Naive thymus-derived CD4-positive, alpha-beta T cell (primary cell): ENCODE measurements at regions not wholly inside any gene's neighbourhood (a gene's known extent, or its start where the extent isn't known, plus 50 kb on each side); places are given as distances from the start of the nearest gene placed in this dataset.
"Not testable (repeated sequence)": the region's sequence is repeated elsewhere in the genome, so short reads cannot be mapped to it uniquely, and the experiment has no call there.

Experiments used
- ATAC-seq: fragments of 150-1000 bp; cut with Tn5 transposase; 2 replicates; pipeline ENCODE4 v1.10.0; 2021; ENCODE audit warnings: mild to moderate bottlenecking, moderate library complexity
- CTCF ChIA-PET: fragments of 350-600 bp; sonication (Branson Sonifier 250); formaldehyde crosslinking; loops from one replicate; lab custom pipeline; 2021; ENCODE audit warnings: antibody characterized with exemption; lab: Charles Lee
- POLR2A ChIA-PET: fragments of 350-600 bp; sonication (Branson Sonifier 250); formaldehyde crosslinking; loops from one replicate; lab custom pipeline; 2021; ENCODE audit warnings: antibody characterized with exemption, inconsistent platforms; lab: Charles Lee
- DNase-seq, 9 donors: peaks; one replicate each; pipeline versions ENCODE4 v3.0.0 to v3.0.0-alpha.2; 2020 to 2022; ENCODE audit warnings: mixed read lengths in 1 of 9
- H3K27ac ChIP-seq: one replicate; pipeline ENCODE4 v1.7.0; 2013; ENCODE audit warnings: mild to moderate bottlenecking, low read depth, low read length, moderate library complexity
- H3K27me3 ChIP-seq, 2 donors: one replicate each; pipeline ENCODE4 v1.7.0; 2013; ENCODE audit warnings: low read length in 2 of 2, mild to moderate bottlenecking in 2 of 2, moderate library complexity in 2 of 2; ENCODE audit not compliant: control insufficient read depth in 2 of 2, insufficient read depth in 2 of 2
- H3K36me3 ChIP-seq, 3 experiments: 1 replicate in 2 of 3; 2 replicates in 1 of 3; pipeline ENCODE4 v1.7.0; 2013; ENCODE audit warnings: low read length in 3 of 3, mild to moderate bottlenecking in 3 of 3, moderate library complexity in 1 of 3; ENCODE audit not compliant: insufficient read depth in 3 of 3, control insufficient read depth in 2 of 3
- H3K4me1 ChIP-seq, 2 donors: one replicate each; pipeline ENCODE4 v1.7.0; 2013; ENCODE audit warnings: low read length in 2 of 2, mild to moderate bottlenecking in 2 of 2, moderate library complexity in 1 of 2; ENCODE audit not compliant: control insufficient read depth in 2 of 2, insufficient read depth in 2 of 2
- H3K4me3 ChIP-seq: 2 replicates; pipeline ENCODE4 v1.7.0; 2013; ENCODE audit warnings: mild to moderate bottlenecking, low read length
- H3K9me3 ChIP-seq, 3 experiments: 1 replicate in 2 of 3; 2 replicates in 1 of 3; pipeline ENCODE4 v1.7.0; 2013; ENCODE audit warnings: low read length in 3 of 3; ENCODE audit not compliant: control insufficient read depth in 2 of 3
- H3K27ac Mint-ChIP-seq, 9 donors: one replicate each; pipeline ENCODE4 v1.8.0; 2020 to 2022; ENCODE audit warnings: mixed read lengths in 9 of 9, mild to moderate bottlenecking in 8 of 9, moderate library complexity in 5 of 9, inconsistent platforms in 2 of 9
- H3K27me3 Mint-ChIP-seq, 5 donors: one replicate each; pipeline ENCODE4 v1.8.0; 2021 to 2022; ENCODE audit warnings: mixed read lengths in 5 of 5, mild to moderate bottlenecking in 1 of 5
- H3K36me3 Mint-ChIP-seq, 5 donors: one replicate each; pipeline ENCODE4 v1.8.0; 2020 to 2022; ENCODE audit warnings: mixed read lengths in 5 of 5, mild to moderate bottlenecking in 3 of 5, inconsistent platforms in 1 of 5
- H3K4me1 Mint-ChIP-seq, 7 donors: one replicate each; pipeline ENCODE4 v1.8.0; 2020 to 2022; ENCODE audit warnings: mixed read lengths in 7 of 7, mild to moderate bottlenecking in 3 of 7, inconsistent platforms in 1 of 7
- H3K4me3 Mint-ChIP-seq, 10 donors: one replicate each; pipeline ENCODE4 v1.8.0; 2020 to 2022; ENCODE audit warnings: mild to moderate bottlenecking in 10 of 10, mixed read lengths in 10 of 10, moderate library complexity in 6 of 10, inconsistent platforms in 2 of 10
- H3K9me3 Mint-ChIP-seq, 11 donors: one replicate each; pipeline ENCODE4 v1.8.0; 2020 to 2022; ENCODE audit warnings: mixed read lengths in 11 of 11, mild to moderate bottlenecking in 4 of 11, inconsistent platforms in 1 of 11, moderate library complexity in 1 of 11
- intact Hi-C, 2 donors: fragments of 100-400 bp; cut with micrococcal nuclease; formaldehyde crosslinking; loops; one replicate each; pipeline ENCODE4 v1.15.1; 2023

GRCh38 chr6:27668442-27669294, 195.8 kb upstream of the ZNF184 start:
- intact Hi-C loops = loop anchor here (2.0 to 5.0 kb wide), 5 partner anchors 18 to 431 kb away; no protein-coding TSS in a partner anchor
- H3K36me3 Mint-ChIP-seq = peaks cover 0 to 36% (median 0%) of the 10 kb centered on the region in 5 donors
- peaks cover 4 to 71% (median 37%) of the 10 kb centered on the region in 11 donors for H3K9me3 Mint-ChIP-seq
- DNase-seq (peak in 3 of 9 donors; percentile 29 to 67 (median 38)), ATAC-seq (no peak)
- ChIA-PET CTCF (no interaction called here), POLR2A (interaction anchor here (1.0 kb wide), 1 partner anchor 372 kb away, joined by 3 read pairs; no protein-coding TSS in a partner anchor)
- peaks cover 73 to 88% (median 85%) of the 10 kb centered on the region in 5 donors for H3K27me3 Mint-ChIP-seq
- Histone ChIP-seq H3K27me3 (peaks cover 39 to 62% of the 10 kb centered on the region in 2 donors), H3K4me1 (peaks cover 0 to 8% of the 10 kb centered on the region in 2 donors), H3K27ac (no peak overlapping the region), H3K9me3 (peaks cover 0 to 18% (median 0%) of the 10 kb centered on the region in 3 experiments), H3K36me3 (no peaks in the 10 kb centered on the region), H3K4me3 (no peak overlapping the region)
- peak overlapping the region in 8 of 9 donors; percentile 56 to 90 (median 81) for H3K27ac Mint-ChIP-seq
- peaks cover 10 to 49% (median 32%) of the 10 kb centered on the region in 7 donors for H3K4me1 Mint-ChIP-seq
- peak overlapping the region in 9 of 10 donors; percentile 18 to 75 (median 51) for H3K4me3 Mint-ChIP-seq

- ChIA-PET CTCF (no interaction called here), POLR2A (no interaction called here)
- no peak overlapping the region for H3K27ac ChIP-seq
- H3K9me3 ChIP-seq = peaks cover 0 to 18% (median 0%) of the 10 kb centered on the region in 3 experiments
- peaks cover 6 to 49% (median 29%) of the 10 kb centered on the region in 7 donors for H3K4me1 Mint-ChIP-seq
- peaks cover 67 to 86% (median 86%) of the 10 kb centered on the region in 5 donors for H3K27me3 Mint-ChIP-seq
- H3K9me3 Mint-ChIP-seq = peaks cover 0 to 69% (median 37%) of the 10 kb centered on the region in 11 donors
- peak in 1 of 9 donors; percentile 24 for DNase-seq
- peaks cover 0 to 40% (median 0%) of the 10 kb centered on the region in 5 donors for H3K36me3 Mint-ChIP-seq
- no peaks in the 10 kb centered on the region for H3K36me3 ChIP-seq
- peak overlapping the region in 7 of 10 donors; percentile 18 to 75 (median 38) for H3K4me3 Mint-ChIP-seq
- no peak overlapping the region for H3K4me3 ChIP-seq
- intact Hi-C loops = loop anchor here (2.0 to 5.0 kb wide), 6 partner anchors 19 to 431 kb away; no protein-coding TSS in a partner anchor
- peaks cover 39 to 62% of the 10 kb centered on the region in 2 donors for H3K27me3 ChIP-seq
- ATAC-seq = no peak
- peaks cover 0 to 8% of the 10 kb centered on the region in 2 donors for H3K4me1 ChIP-seq
- peak overlapping the region in 8 of 9 donors; percentile 56 to 90 (median 81) for H3K27ac Mint-ChIP-seq
These were observed 194.9 kb upstream of the ZNF184 start for GRCh38 chr6:27667657-27668441.

GRCh38 chr6:27667016-27667656, 194.2 kb upstream of the ZNF184 start:
- peaks cover 0 to 4% of the 10 kb centered on the region in 2 donors for H3K4me1 ChIP-seq
- no peak overlapping the region for H3K4me3 ChIP-seq
- H3K36me3 ChIP-seq = no peaks in the 10 kb centered on the region
- peak overlapping the region in 5 of 9 donors; percentile 23 to 90 (median 59) for H3K27ac Mint-ChIP-seq
- POLR2A ChIA-PET = no interaction called here
- intact Hi-C loops = loop anchor here in 1 of 2 donors (2.0 to 5.0 kb wide), 5 partner anchors 62 to 430 kb away; no protein-coding TSS in a partner anchor
- DNase-seq = no peak
- ATAC-seq = no peak
- H3K27me3 ChIP-seq = peaks cover 39 to 55% of the 10 kb centered on the region in 2 donors
- H3K4me1 Mint-ChIP-seq = peaks cover under 1 to 42% (median 23%) of the 10 kb centered on the region in 7 donors
- H3K9me3 Mint-ChIP-seq = peaks cover 0 to 64% (median 33%) of the 10 kb centered on the region in 11 donors
- H3K4me3 Mint-ChIP-seq = peak overlapping the region in 3 of 10 donors; percentile 34 to 60 (median 38)
- peaks cover 59 to 87% (median 86%) of the 10 kb centered on the region in 5 donors for H3K27me3 Mint-ChIP-seq
- CTCF ChIA-PET = no interaction called here
- no peak overlapping the region for H3K27ac ChIP-seq
- H3K9me3 ChIP-seq = peaks cover 0 to 18% (median 0%) of the 10 kb centered on the region in 3 experiments
- H3K36me3 Mint-ChIP-seq = peaks cover 0 to 34% (median 0%) of the 10 kb centered on the region in 5 donors

GRCh38 chr6:27662769-27663168, 189.9 kb upstream of the ZNF184 start:
- peaks cover 13 to 15% of the 10 kb centered on the region in 2 donors for H3K27me3 ChIP-seq
- H3K27ac Mint-ChIP-seq = no peak overlapping the region
- no peaks in the 10 kb centered on the region for H3K36me3 ChIP-seq
- no peak overlapping the region for H3K4me3 Mint-ChIP-seq
- H3K4me1 Mint-ChIP-seq = peaks cover 0 to 8% (median under 1%) of the 10 kb centered on the region in 7 donors
- H3K9me3 ChIP-seq = peaks cover 0 to 4% (median 0%) of the 10 kb centered on the region in 3 experiments
- peaks cover 0 to 27% (median 9%) of the 10 kb centered on the region in 11 donors for H3K9me3 Mint-ChIP-seq
- peaks cover 22 to 67% (median 57%) of the 10 kb centered on the region in 5 donors for H3K27me3 Mint-ChIP-seq
- no peak overlapping the region for H3K4me3 ChIP-seq
- DNase-seq (no peak), ATAC-seq (no peak)
- H3K4me1 ChIP-seq = no peaks in the 10 kb centered on the region
- ChIA-PET POLR2A (interaction anchor here (0.8 kb wide), 1 partner anchor 368 kb away, joined by 3 read pairs; no protein-coding TSS in a partner anchor), CTCF (no interaction called here)
- H3K27ac ChIP-seq = no peak overlapping the region
- intact Hi-C loops = no loop called here
- peaks cover 0 to 11% (median 0%) of the 10 kb centered on the region in 5 donors for H3K36me3 Mint-ChIP-seq

DNA sequence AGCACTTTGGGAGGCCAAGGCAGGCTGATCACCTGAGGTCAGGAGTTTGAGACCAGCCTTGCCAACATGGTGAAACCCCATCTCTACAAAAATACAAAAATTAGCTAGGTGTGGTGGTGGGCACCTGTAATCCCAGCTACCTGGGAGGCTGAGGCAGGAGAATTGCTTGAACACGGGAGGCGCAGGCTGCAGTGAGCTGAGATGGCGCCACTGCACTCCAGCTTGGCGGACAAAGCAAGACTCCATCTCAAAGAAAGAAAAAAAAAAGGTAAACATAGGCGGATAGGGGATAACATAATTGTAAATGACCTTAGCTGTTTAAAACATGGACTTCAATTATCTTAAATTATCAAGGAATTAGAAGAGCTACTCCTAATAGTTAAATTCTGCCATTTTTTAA, 189.3 kb upstream of the ZNF184 start:
- H3K4me1 Mint-ChIP-seq, H3K27ac Mint-ChIP-seq, ATAC-seq, H3K4me3 Mint-ChIP-seq, POLR2A ChIA-PET, H3K36me3 ChIP-seq, DNase-seq, H3K9me3 ChIP-seq, H3K4me1 ChIP-seq, H3K27ac ChIP-seq, H3K36me3 Mint-ChIP-seq, intact Hi-C loops, H3K4me3 ChIP-seq: not testable (repeated sequence)
- H3K9me3 Mint-ChIP-seq = peaks cover 0 to 22% (median 8%) of the 10 kb centered on the region in 11 donors
- CTCF ChIA-PET = interaction anchor here (0.6 kb wide), 1 partner anchor 71 kb away, joined by 3 read pairs; no protein-coding TSS in a partner anchor
- H3K27me3 ChIP-seq = peaks cover 7 to 10% of the 10 kb centered on the region in 2 donors
- H3K27me3 Mint-ChIP-seq = peaks cover 16 to 66% (median 53%) of the 10 kb centered on the region in 5 donors
